HepG2 (cell line): ENCODE measurements at regions not wholly inside any gene's neighbourhood (a gene's known extent, or its start where the extent isn't known, plus 50 kb on each side); places are given as distances from the start of the nearest gene placed in this dataset.

Experiments used
- DPF2 ChIP-seq: sonication (generic); formaldehyde crosslinking; IDR thresholded peaks from 2 replicates; pipeline ENCODE4 v1.4.0; 2020; ENCODE audit warnings: mild to moderate bottlenecking, low read depth, missing genetic modification reagents, borderline replicate concordance
- ESRRA ChIP-seq: sonication (generic); formaldehyde crosslinking; IDR thresholded peaks from 2 replicates; pipeline ENCODE4 v1.5.1; 2020; ENCODE audit warnings: mild to moderate bottlenecking, low read depth, missing genetic modification reagents
- NFYC ChIP-seq: IDR thresholded peaks from 2 replicates; pipeline ENCODE4 v1.6.1; 2016; ENCODE audit warnings: missing genetic modification reagents, missing compliant biosample characterization
- POLR2A ChIP-seq, 2 experiments: IDR thresholded peaks; 2 replicates each; pipeline ENCODE4 v1.6.1; 2011; ENCODE audit warnings: low read depth in 2 of 2, low read length in 2 of 2, mild to moderate bottlenecking in 1 of 2, moderate library complexity in 1 of 2; ENCODE audit not compliant: insufficient read depth in 1 of 2

DNA sequence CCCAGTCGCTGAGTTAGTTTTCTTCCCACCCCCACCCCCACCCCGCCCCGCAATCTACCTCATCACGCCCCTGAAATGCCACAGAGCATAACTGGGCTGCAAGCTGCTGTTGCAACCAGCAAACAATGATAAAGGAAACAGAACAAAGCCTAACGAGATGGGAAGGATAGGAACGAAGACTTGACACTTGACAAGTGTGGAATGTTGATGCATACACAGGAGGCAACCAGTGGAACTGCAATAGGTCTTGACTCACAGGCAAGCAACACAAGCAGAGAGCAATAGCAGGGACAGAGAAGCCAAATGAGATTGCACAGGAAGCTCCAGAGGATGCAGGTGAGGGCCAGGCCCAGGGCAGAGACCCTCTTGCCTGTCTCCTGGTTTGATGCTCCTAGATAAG lies 225.9 kb downstream of the IGSF11 start:
- no peak for TF ChIP-seq POLR2A (IDR thresholded peaks at IDR 0.05; ENCODE audit: insufficient read depth in 1 of 2, low read depth in 2 of 2, low read length in 2 of 2)
- TF ChIP-seq ESRRA (CRISPR knock-in tag): no peak
- TF ChIP-seq DPF2 (CRISPR knock-in tag): no peak
- no peak for TF ChIP-seq NFYC (CRISPR knock-in tag)
